IPS-20b (cell line): ENCODE measurements at regions not wholly inside any gene's neighbourhood (a gene's known extent, or its start where the extent isn't known, plus 50 kb on each side); places are given as distances from the start of the nearest gene placed in this dataset.
"Not testable (repeated sequence)": the region's sequence is repeated elsewhere in the genome, so short reads cannot be mapped to it uniquely, and the experiment has no call there.

Experiments
- H3K27ac ChIP-seq: one replicate; pipeline ENCODE4 v1.5.1; 2013; ENCODE audit warnings: low read length
- H3K27me3 ChIP-seq: 2 replicates; pipeline ENCODE4 v1.6.1; 2013; ENCODE audit warnings: mild to moderate bottlenecking, low read length, inconsistent platforms; ENCODE audit not compliant: insufficient read depth
- H3K36me3 ChIP-seq: 2 replicates; pipeline ENCODE4 v1.6.1; 2013; ENCODE audit warnings: low read depth, mild to moderate bottlenecking, inconsistent platforms, low read length, moderate library complexity; ENCODE audit not compliant: insufficient read depth
- H3K4me1 ChIP-seq: 2 replicates; pipeline ENCODE4 v1.6.1; 2013; ENCODE audit warnings: mild to moderate bottlenecking, control low read depth, inconsistent platforms, low read length, moderate library complexity; ENCODE audit not compliant: insufficient read depth
- H3K4me3 ChIP-seq: 2 replicates; pipeline ENCODE4 v1.5.1; 2013; ENCODE audit warnings: mild to moderate bottlenecking, low read length, inconsistent platforms
- H3K9ac ChIP-seq: 2 replicates; pipeline ENCODE4 v1.6.1; 2013; ENCODE audit warnings: low read depth, mild to moderate bottlenecking, inconsistent platforms, low read length, moderate library complexity
- H3K9me3 ChIP-seq: 2 replicates; pipeline ENCODE4 v1.6.1; 2013; ENCODE audit warnings: mild to moderate bottlenecking, low read depth, low read length, inconsistent platforms; ENCODE audit not compliant: insufficient read depth

- not testable (repeated sequence) for H3K36me3 ChIP-seq, H3K27me3 ChIP-seq, H3K27ac ChIP-seq, H3K9me3 ChIP-seq
- H3K4me1 ChIP-seq: peaks cover 16% of the 10 kb centered on the region
- H3K4me3 ChIP-seq: peak overlapping the region; percentile 53
- H3K9ac ChIP-seq: peak overlapping the region; percentile 73
These were observed 1239.5 kb downstream of the OLFM4 start for GRCh38 chr13:54268013-54268695.

GRCh38 chr13:54287062-54287764 is 1258.6 kb downstream of the OLFM4 start:
- H3K9me3 ChIP-seq: no peaks in the 10 kb centered on the region
- no peaks in the 10 kb centered on the region for H3K27me3 ChIP-seq
- H3K4me1 ChIP-seq: no peaks in the 10 kb centered on the region; the same call in 1 of the 2 replicates
- H3K27ac ChIP-seq: no peak overlapping the region
- H3K9ac ChIP-seq: no peak overlapping the region
- no peak overlapping the region for H3K4me3 ChIP-seq
- H3K36me3 ChIP-seq: no peaks in the 10 kb centered on the region

- H3K9ac ChIP-seq: no peak overlapping the region
- peaks cover 12% of the 10 kb centered on the region for H3K4me1 ChIP-seq
- H3K27me3 ChIP-seq: no peaks in the 10 kb centered on the region
- H3K36me3 ChIP-seq: peaks cover 6% of the 10 kb centered on the region; the same call in 1 of the 2 replicates
- H3K27ac ChIP-seq: no peak overlapping the region
- H3K9me3 ChIP-seq: no peaks in the 10 kb centered on the region
- H3K4me3 ChIP-seq: no peak overlapping the region
These were observed 1272.5 kb downstream of the OLFM4 start for GRCh38 chr13:54301085-54301484.

- Histone ChIP-seq H3K9ac (no peak overlapping the region), H3K9me3 (no peaks in the 10 kb centered on the region), H3K4me1 (peaks cover 19% of the 10 kb centered on the region), H3K4me3 (no peak overlapping the region; the same call in 1 of the 2 replicates), H3K36me3 (peaks cover 6% of the 10 kb centered on the region; the same call in 1 of the 2 replicates), H3K27ac (no peak overlapping the region), H3K27me3 (no peaks in the 10 kb centered on the region)
These were observed 1276.8 kb downstream of the OLFM4 start for GRCh38 chr13:54305377-54305776.

GRCh38 chr13:54312885-54313284 is 1284.3 kb downstream of the OLFM4 start:
- Histone ChIP-seq H3K4me3 (no peak overlapping the region), H3K9me3 (peaks cover 6% of the 10 kb centered on the region; the same call in 1 of the 2 replicates), H3K9ac (no peak overlapping the region), H3K27me3 (no peaks in the 10 kb centered on the region), H3K27ac (no peak overlapping the region), H3K36me3 (peaks cover 7% of the 10 kb centered on the region; the same call in 1 of the 2 replicates), H3K4me1 (no peaks in the 10 kb centered on the region)

- Histone ChIP-seq H3K4me1 (no peaks in the 10 kb centered on the region), H3K36me3 (peaks cover 7% of the 10 kb centered on the region; the same call in 1 of the 2 replicates), H3K9me3 (peaks cover 6% of the 10 kb centered on the region; the same call in 1 of the 2 replicates)
These were observed 1289.1 kb downstream of the OLFM4 start for GRCh38 chr13:54317722-54318121.

GRCh38 chr13:54337540-54337939 is 1308.9 kb downstream of the OLFM4 start:
- H3K27me3 ChIP-seq: no peaks in the 10 kb centered on the region
- no peak overlapping the region for H3K4me3 ChIP-seq
- no peak overlapping the region for H3K9ac ChIP-seq
- no peaks in the 10 kb centered on the region for H3K9me3 ChIP-seq
- H3K27ac ChIP-seq: no peak overlapping the region
- H3K36me3 ChIP-seq: no peaks in the 10 kb centered on the region; the same call in 1 of the 2 replicates
- H3K4me1 ChIP-seq: no peaks in the 10 kb centered on the region

More at GRCh38 chr13:54317722-54318121, 1289.1 kb downstream of the OLFM4 start:
- no peak overlapping the region for H3K9ac ChIP-seq
- no peak overlapping the region for H3K4me3 ChIP-seq
- no peak overlapping the region for H3K27ac ChIP-seq
- no peaks in the 10 kb centered on the region for H3K27me3 ChIP-seq

GRCh38 chr13:54347531-54347930 is 1318.9 kb downstream of the OLFM4 start:
- Histone ChIP-seq H3K27me3 (no peaks in the 10 kb centered on the region), H3K9ac (no peak overlapping the region), H3K9me3 (no peaks in the 10 kb centered on the region), H3K27ac (no peak overlapping the region), H3K4me1 (no peaks in the 10 kb centered on the region), H3K36me3 (no peaks in the 10 kb centered on the region; the same call in 1 of the 2 replicates), H3K4me3 (no peak overlapping the region)

GRCh38 chr13:54356209-54356608 is 1327.6 kb downstream of the OLFM4 start:
- Histone ChIP-seq H3K27me3 (no peaks in the 10 kb centered on the region), H3K4me3 (peak overlapping the region; percentile 51), H3K9ac (peak overlapping the region; percentile 30; the same call in 1 of the 2 replicates), H3K9me3 (no peaks in the 10 kb centered on the region), H3K36me3 (no peaks in the 10 kb centered on the region), H3K4me1 (peaks cover 31% of the 10 kb centered on the region), H3K27ac (peak overlapping the region; percentile 30)

GRCh38 chr13:54356849-54357248 is 1328.2 kb downstream of the OLFM4 start:
- Histone ChIP-seq H3K27ac (peak overlapping the region; percentile 30), H3K4me1 (peaks cover 31% of the 10 kb centered on the region), H3K4me3 (peak overlapping the region; percentile 51), H3K27me3 (no peaks in the 10 kb centered on the region), H3K9me3 (no peaks in the 10 kb centered on the region), H3K36me3 (no peaks in the 10 kb centered on the region), H3K9ac (peak overlapping the region; percentile 51)

GRCh38 chr13:54357284-54357933 is 1328.8 kb downstream of the OLFM4 start:
- Histone ChIP-seq H3K9me3 (no peaks in the 10 kb centered on the region), H3K27ac (peak overlapping the region; percentile 30), H3K4me3 (peak overlapping the region; percentile 51; the same call in 1 of the 2 replicates), H3K27me3 (no peaks in the 10 kb centered on the region), H3K9ac (peak overlapping the region; percentile 51), H3K36me3 (no peaks in the 10 kb centered on the region), H3K4me1 (peaks cover 31% of the 10 kb centered on the region)
